ENCODE measurements at regions not wholly inside any gene's neighbourhood (a gene's known extent, or its start where the extent isn't known, plus 50 kb on each side); places are given as distances from the start of the nearest gene placed in this dataset.

DNA sequence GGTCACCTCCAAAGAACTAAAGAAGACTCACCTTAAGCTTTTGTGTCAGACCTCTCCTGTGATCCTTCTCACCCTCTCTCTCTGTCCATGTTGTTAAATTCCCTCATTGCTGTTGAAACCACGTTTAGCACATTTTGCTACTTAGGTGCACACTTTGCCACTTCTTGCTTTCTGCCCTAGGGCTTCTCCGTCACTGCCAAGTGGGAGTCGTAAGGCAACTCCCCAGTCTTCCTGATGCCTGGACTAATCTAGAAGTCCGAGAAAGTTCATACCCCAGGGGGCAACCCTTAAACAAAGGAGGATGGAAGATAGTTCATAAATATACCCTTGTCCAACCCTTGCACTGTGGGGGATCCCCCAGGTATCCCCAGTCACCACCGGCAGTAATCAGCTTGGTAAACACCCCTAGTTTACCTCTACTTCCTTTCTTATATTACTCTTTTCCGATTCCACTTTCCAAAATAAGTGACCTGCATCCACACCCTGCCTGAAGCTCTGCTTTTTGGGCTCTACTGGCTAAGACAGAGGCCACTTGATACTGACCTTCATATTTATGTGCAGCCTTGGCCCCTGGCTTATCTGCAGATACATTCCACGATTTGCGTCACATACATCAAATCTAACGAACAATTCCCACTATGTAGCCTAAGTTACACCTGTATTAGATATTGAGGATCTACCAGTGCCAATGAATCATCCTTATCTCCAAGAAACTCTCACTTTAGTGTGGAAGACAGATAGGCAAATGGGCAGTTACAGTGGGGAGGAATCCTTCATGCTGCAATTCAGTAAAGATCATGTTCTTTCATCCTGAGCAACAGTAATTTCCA is 776.2 kb downstream of the RNF144A start:
- no peak for TF ChIP-seq YY1 (IDR thresholded peaks at IDR 0.05; ENCODE audit: extremely low read depth, insufficient replicate concordance, low read depth, low read length)
- TF ChIP-seq SP1 (IDR thresholded peaks at IDR 0.05; ENCODE audit: low read depth): no peak
- TF ChIP-seq, protein P1, sequence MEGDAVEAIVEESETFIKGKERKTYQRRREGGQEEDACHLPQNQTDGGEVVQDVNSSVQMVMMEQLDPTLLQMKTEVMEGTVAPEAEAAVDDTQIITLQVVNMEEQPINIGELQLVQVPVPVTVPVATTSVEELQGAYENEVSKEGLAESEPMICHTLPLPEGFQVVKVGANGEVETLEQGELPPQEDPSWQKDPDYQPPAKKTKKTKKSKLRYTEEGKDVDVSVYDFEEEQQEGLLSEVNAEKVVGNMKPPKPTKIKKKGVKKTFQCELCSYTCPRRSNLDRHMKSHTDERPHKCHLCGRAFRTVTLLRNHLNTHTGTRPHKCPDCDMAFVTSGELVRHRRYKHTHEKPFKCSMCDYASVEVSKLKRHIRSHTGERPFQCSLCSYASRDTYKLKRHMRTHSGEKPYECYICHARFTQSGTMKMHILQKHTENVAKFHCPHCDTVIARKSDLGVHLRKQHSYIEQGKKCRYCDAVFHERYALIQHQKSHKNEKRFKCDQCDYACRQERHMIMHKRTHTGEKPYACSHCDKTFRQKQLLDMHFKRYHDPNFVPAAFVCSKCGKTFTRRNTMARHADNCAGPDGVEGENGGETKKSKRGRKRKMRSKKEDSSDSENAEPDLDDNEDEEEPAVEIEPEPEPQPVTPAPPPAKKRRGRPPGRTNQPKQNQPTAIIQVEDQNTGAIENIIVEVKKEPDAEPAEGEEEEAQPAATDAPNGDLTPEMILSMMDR (IDR thresholded peaks at IDR 0.05 in 2 of 3, conservative IDR thresholded peaks at IDR 0.05 in 1 of 3; ENCODE audit: borderline replicate concordance in 1 of 3, insufficient read depth in 1 of 3, low read depth in 2 of 3, low read length in 2 of 3): no peak
